HEK293 (cell line): ENCODE measurements at regions not wholly inside any gene's neighbourhood (a gene's known extent, or its start where the extent isn't known, plus 50 kb on each side); places are given as distances from the start of the nearest gene placed in this dataset.

Experiments used
- CTCF ChIA-PET: fragments of 350-600 bp; formaldehyde crosslinking; extraction: SDS; loops from one replicate; lab custom pipeline; 2021; ENCODE audit warnings: antibody characterized with exemption; lab: Yijun Ruan, JAX
- POLR2A ChIA-PET: fragments of 300-600 bp; formaldehyde crosslinking; extraction: SDS; loops from one replicate; lab custom pipeline; 2020; ENCODE audit warnings: antibody characterized with exemption, inconsistent platforms; lab: Yijun Ruan, JAX
- H3K27ac ChIP-seq: fragments of 200-500 bp; sonication (Bioruptor generic); 2 replicates; pipeline ENCODE4 v1.5.1; 2014; ENCODE audit warnings: low read depth, low read length, control low read depth, inconsistent platforms; ENCODE audit errors: extremely low read depth
- H3K36me3 ChIP-seq, 2 experiments: fragments of 200-500 bp in 1 of 2; sonication (Bioruptor generic) in 1 of 2; 1 replicate in 1 of 2; 2 replicates in 1 of 2; pipeline ENCODE4 v1.5.1; 2014 to 2017; ENCODE audit warnings: inconsistent platforms in 2 of 2, low read length in 2 of 2; ENCODE audit not compliant: control insufficient read depth in 2 of 2, insufficient read depth in 1 of 2
- H3K4me1 ChIP-seq: fragments of 200-500 bp; sonication (Bioruptor generic); 2 replicates; pipeline ENCODE4 v1.5.1; 2014; ENCODE audit warnings: mild to moderate bottlenecking, low read length, inconsistent platforms; ENCODE audit not compliant: control insufficient read depth, insufficient read depth
- H3K4me3 ChIP-seq: 2 replicates; pipeline ENCODE4 v1.5.1; 2011; ENCODE audit warnings: low read depth, mild to moderate bottlenecking, control low read depth, low read length, moderate library complexity
- H3K9me3 ChIP-seq: fragments of 200-500 bp; sonication (Bioruptor generic); 2 replicates; pipeline ENCODE4 v1.5.1; 2014; ENCODE audit warnings: low read depth, low read length, inconsistent platforms; ENCODE audit not compliant: control insufficient read depth, insufficient read depth
- BCL6B ChIP-seq: fragments of 450-650 bp; formaldehyde crosslinking; IDR thresholded peaks from 2 replicates; pipeline ENCODE4 v1.5.1; 2017; ENCODE audit warnings: missing biosample characterization, missing genetic modification characterization
- ELK4 ChIP-seq: IDR thresholded peaks from 2 replicates; pipeline ENCODE4 v1.6.1; 2011; ENCODE audit warnings: mild to moderate bottlenecking, low read depth, low read length, borderline replicate concordance
- GLI4 ChIP-seq: fragments of 450-650 bp; formaldehyde crosslinking; IDR thresholded peaks from 2 replicates; pipeline ENCODE4 v1.5.1; 2016; ENCODE audit warnings: missing biosample characterization, missing genetic modification characterization
- KLF17 ChIP-seq: fragments of 450-650 bp; formaldehyde crosslinking; IDR thresholded peaks from 2 replicates; pipeline ENCODE4 v1.5.1; 2016; ENCODE audit warnings: missing biosample characterization, missing genetic modification characterization
- KLF7 ChIP-seq: fragments of 450-650 bp; formaldehyde crosslinking; IDR thresholded peaks from 2 replicates; pipeline ENCODE4 v1.5.1; 2016; ENCODE audit warnings: missing biosample characterization, missing genetic modification characterization, borderline replicate concordance
- PBX3 ChIP-seq: sonication (generic); formaldehyde crosslinking; IDR thresholded peaks from 2 replicates; pipeline ENCODE4 v1.8.1; 2022; ENCODE audit warnings: mild to moderate bottlenecking, moderate library complexity, missing genetic modification reagents
- SP3 ChIP-seq: fragments of 450-650 bp; formaldehyde crosslinking; IDR thresholded peaks from 2 replicates; pipeline ENCODE4 v1.5.1; 2016; ENCODE audit warnings: missing biosample characterization, missing genetic modification characterization
- TCF7L2 ChIP-seq: IDR thresholded peaks from 2 replicates; pipeline ENCODE4 v1.6.1; 2011; ENCODE audit warnings: low read depth, mild to moderate bottlenecking, inconsistent platforms, low read length, moderate library complexity, borderline replicate concordance
- WT1 ChIP-seq: fragments of 450-650 bp; formaldehyde crosslinking; IDR thresholded peaks from 2 replicates; pipeline ENCODE4 v1.5.1; 2016; ENCODE audit warnings: missing biosample characterization, missing genetic modification characterization
- ZNF10 ChIP-seq: fragments of 450-650 bp; formaldehyde crosslinking; IDR thresholded peaks from 2 replicates; pipeline ENCODE4 v1.5.1; 2017; ENCODE audit warnings: missing biosample characterization, missing genetic modification characterization
- ZNF112 ChIP-seq: fragments of 450-650 bp; formaldehyde crosslinking; IDR thresholded peaks from 2 replicates; pipeline ENCODE4 v1.5.0; 2017; ENCODE audit warnings: missing biosample characterization, missing genetic modification characterization
- ZNF132 ChIP-seq: fragments of 450-650 bp; formaldehyde crosslinking; IDR thresholded peaks from 2 replicates; pipeline ENCODE4 v1.5.1; 2017; ENCODE audit warnings: missing biosample characterization, missing genetic modification characterization, borderline replicate concordance
- ZNF2 ChIP-seq: fragments of 450-650 bp; formaldehyde crosslinking; IDR thresholded peaks from 2 replicates; pipeline ENCODE4 v1.5.1; 2016; ENCODE audit warnings: missing biosample characterization, missing genetic modification characterization
- ZNF280D ChIP-seq: fragments of 450-650 bp; formaldehyde crosslinking; IDR thresholded peaks from 2 replicates; pipeline ENCODE4 v1.5.1; 2016; ENCODE audit warnings: missing biosample characterization, missing genetic modification characterization
- ZNF394 ChIP-seq: fragments of 450-650 bp; formaldehyde crosslinking; IDR thresholded peaks from 2 replicates; pipeline ENCODE4 v1.5.1; 2016; ENCODE audit warnings: missing biosample characterization, missing genetic modification characterization, mild to moderate bottlenecking, moderate library complexity, borderline replicate concordance
- ZNF416 ChIP-seq: fragments of 450-650 bp; formaldehyde crosslinking; IDR thresholded peaks from 2 replicates; pipeline ENCODE4 v1.5.1; 2016; ENCODE audit warnings: missing biosample characterization, missing genetic modification characterization
- ZNF48 ChIP-seq: fragments of 450-650 bp; formaldehyde crosslinking; IDR thresholded peaks from 2 replicates; pipeline ENCODE4 v1.5.1; 2016; ENCODE audit warnings: missing biosample characterization, missing genetic modification characterization
- ZNF555 ChIP-seq: fragments of 450-650 bp; formaldehyde crosslinking; conservative IDR thresholded peaks from 2 replicates; pipeline ENCODE4 v1.5.1; 2017; ENCODE audit warnings: missing biosample characterization, mild to moderate bottlenecking, missing genetic modification characterization, inconsistent platforms
- ZNF837 ChIP-seq: fragments of 450-650 bp; formaldehyde crosslinking; IDR thresholded peaks from 2 replicates; pipeline ENCODE4 v1.5.1; 2016; ENCODE audit warnings: missing biosample characterization, missing genetic modification characterization
- ZSCAN16 ChIP-seq: fragments of 450-650 bp; formaldehyde crosslinking; IDR thresholded peaks from 2 replicates; pipeline ENCODE4 v1.5.1; 2016; ENCODE audit warnings: missing biosample characterization, missing genetic modification characterization
- ZSCAN5A ChIP-seq: fragments of 450-650 bp; formaldehyde crosslinking; IDR thresholded peaks from 2 replicates; pipeline ENCODE4 v1.5.1; 2016; ENCODE audit warnings: missing biosample characterization, missing genetic modification characterization
- ZXDB ChIP-seq: fragments of 450-650 bp; formaldehyde crosslinking; IDR thresholded peaks from 2 replicates; pipeline ENCODE4 v1.5.1; 2016; ENCODE audit warnings: missing biosample characterization, missing genetic modification characterization

GRCh38 chr3:81279481-81280379 lies 481.7 kb downstream of the GBE1 start:
- H3K27ac ChIP-seq = no peak overlapping the region
- ChIA-PET POLR2A (no interaction called here), CTCF (no interaction called here)
- no peaks in the 10 kb centered on the region for H3K9me3 ChIP-seq
- H3K4me1 ChIP-seq = no peaks in the 10 kb centered on the region
- H3K36me3 ChIP-seq = no peaks in the 10 kb centered on the region
- no peak overlapping the region for H3K4me3 ChIP-seq
- TF ChIP-seq ZSCAN16 (no peak), ELK4 (no peak), ZNF2 (no peak), ZNF280D (tag by site-specific recombination) (no peak), ZNF837 (no peak), KLF17 (tag by site-specific recombination) (no peak), ZNF112 (tag by site-specific recombination) (no peak), ZNF48 (no peak)

GRCh38 chr3:81277853-81278252 lies 483.6 kb downstream of the GBE1 start:
- Histone ChIP-seq H3K4me1 (no peaks in the 10 kb centered on the region), H3K9me3 (no peaks in the 10 kb centered on the region), H3K4me3 (no peak overlapping the region), H3K36me3 (no peaks in the 10 kb centered on the region), H3K27ac (no peak overlapping the region)
- POLR2A ChIA-PET = no interaction called here
- CTCF ChIA-PET = no interaction called here
- no peak for TF ChIP-seq ZXDB (tag by site-specific recombination)
- no peak for TF ChIP-seq PBX3 (CRISPR knock-in tag)
- TF ChIP-seq TCF7L2 = no peak
- TF ChIP-seq GLI4 (tag by site-specific recombination) = no peak
- no peak for TF ChIP-seq ZNF416 (tag by site-specific recombination)
- TF ChIP-seq ZNF555 (tag by site-specific recombination) = no peak
- no peak for TF ChIP-seq ZNF10
- no peak for TF ChIP-seq ZSCAN5A
- no peak for TF ChIP-seq BCL6B (tag by site-specific recombination)
- no peak for TF ChIP-seq KLF7 (tag by site-specific recombination)
- TF ChIP-seq WT1 (tag by site-specific recombination) = no peak
- no peak for TF ChIP-seq ZNF394 (tag by site-specific recombination)
- no peak for TF ChIP-seq ZNF132
- TF ChIP-seq SP3 (tag by site-specific recombination) = no peak
